Activated T-cell treated with anti-CD3 and anti-CD28 coated beads, Interleukin-2, amount 50 U/mL, for 4 hours (primary cell): ENCODE measurements at regions not wholly inside any gene's neighbourhood (a gene's known extent, or its start where the extent isn't known, plus 50 kb on each side); places are given as distances from the start of the nearest gene placed in this dataset.
"Not testable (repeated sequence)": the region's sequence is repeated elsewhere in the genome, so short reads cannot be mapped to it uniquely, and the experiment has no call there.

ENCODE experiments used
- ATAC-seq, 2 donors: fragments of 200-7000 bp; cut with Tn5 transposase; one replicate each; pipeline ENCODE4 v1.10.0; 2021
- DNase-seq: peaks from one replicate; pipeline ENCODE4 v3.0.0-alpha.2; 2020
- H3K27me3 Mint-ChIP-seq: one replicate; pipeline ENCODE4 v1.8.0; 2021; ENCODE audit warnings: low read depth, mixed read lengths
- H3K36me3 Mint-ChIP-seq: one replicate; pipeline ENCODE4 v1.8.0; 2022; ENCODE audit warnings: mixed read lengths; ENCODE audit not compliant: insufficient read depth
- H3K4me1 Mint-ChIP-seq: one replicate; pipeline ENCODE4 v1.8.0; 2021; ENCODE audit warnings: low read depth, mixed read lengths
- H3K4me3 Mint-ChIP-seq: one replicate; pipeline ENCODE4 v1.8.0; 2021; ENCODE audit warnings: mild to moderate bottlenecking, moderate library complexity, mixed read lengths
- H3K9me3 Mint-ChIP-seq: one replicate; pipeline ENCODE4 v1.8.0; 2021; ENCODE audit warnings: mixed read lengths

- DNase-seq (no peak), ATAC-seq (peak in 1 of 2 donors; percentile 14)
- peaks cover 26% of the 10 kb centered on the region for H3K27me3 Mint-ChIP-seq
- H3K4me3 Mint-ChIP-seq: no peak overlapping the region
- H3K36me3 Mint-ChIP-seq: no peaks in the 10 kb centered on the region
- no peaks in the 10 kb centered on the region for H3K4me1 Mint-ChIP-seq
- H3K9me3 Mint-ChIP-seq: no peaks in the 10 kb centered on the region
These were observed 383.2 kb upstream of the CCL2 start for GRCh38 chr17:33871720-33872540.

GRCh38 chr17:33873201-33873617 is 381.9 kb upstream of the CCL2 start:
- no peak for DNase-seq

GRCh38 chr17:33874617-33875060 is 380.4 kb upstream of the CCL2 start:
- DNase-seq: no peak
- Mint-ChIP-seq H3K27me3 (peaks cover 28% of the 10 kb centered on the region), H3K9me3 (no peaks in the 10 kb centered on the region), H3K4me3 (no peak overlapping the region), H3K36me3 (no peaks in the 10 kb centered on the region), H3K4me1 (no peaks in the 10 kb centered on the region)
- no peak for ATAC-seq

More at GRCh38 chr17:33873201-33873617, 381.9 kb upstream of the CCL2 start:
- Mint-ChIP-seq H3K36me3 (no peaks in the 10 kb centered on the region), H3K9me3 (no peaks in the 10 kb centered on the region), H3K27me3 (peaks cover 30% of the 10 kb centered on the region), H3K4me3 (no peak overlapping the region), H3K4me1 (no peaks in the 10 kb centered on the region)
- ATAC-seq: no peak

GRCh38 chr17:33875973-33876372 is 379.1 kb upstream of the CCL2 start:
- H3K36me3 Mint-ChIP-seq: no peaks in the 10 kb centered on the region
- no peak for DNase-seq
- ATAC-seq: no peak
- no peak overlapping the region for H3K4me3 Mint-ChIP-seq
- peaks cover 26% of the 10 kb centered on the region for H3K27me3 Mint-ChIP-seq
- H3K4me1 Mint-ChIP-seq: no peaks in the 10 kb centered on the region
- H3K9me3 Mint-ChIP-seq: no peaks in the 10 kb centered on the region

GRCh38 chr17:33882273-33882672 is 372.8 kb upstream of the CCL2 start:
- not testable (repeated sequence) for H3K9me3 Mint-ChIP-seq, H3K4me3 Mint-ChIP-seq, H3K36me3 Mint-ChIP-seq, ATAC-seq, H3K27me3 Mint-ChIP-seq, H3K4me1 Mint-ChIP-seq, DNase-seq

GRCh38 chr17:33882677-33883076 is 372.4 kb upstream of the CCL2 start:
- H3K9me3 Mint-ChIP-seq, H3K4me1 Mint-ChIP-seq, H3K36me3 Mint-ChIP-seq, H3K4me3 Mint-ChIP-seq, DNase-seq, H3K27me3 Mint-ChIP-seq, ATAC-seq: not testable (repeated sequence)

- ATAC-seq: no peak
- peaks cover 3% of the 10 kb centered on the region for H3K9me3 Mint-ChIP-seq
- no peak overlapping the region for H3K4me3 Mint-ChIP-seq
- no peak for DNase-seq
- peaks cover 4% of the 10 kb centered on the region for H3K27me3 Mint-ChIP-seq
- no peaks in the 10 kb centered on the region for H3K36me3 Mint-ChIP-seq
- no peaks in the 10 kb centered on the region for H3K4me1 Mint-ChIP-seq
These were observed 366.6 kb upstream of the CCL2 start for GRCh38 chr17:33888455-33888854.

GRCh38 chr17:33889040-33889439 is 366.0 kb upstream of the CCL2 start:
- ATAC-seq (no peak), DNase-seq (no peak)
- no peaks in the 10 kb centered on the region for H3K36me3 Mint-ChIP-seq
- H3K9me3 Mint-ChIP-seq: no peaks in the 10 kb centered on the region
- peaks cover 4% of the 10 kb centered on the region for H3K27me3 Mint-ChIP-seq
- no peak overlapping the region for H3K4me3 Mint-ChIP-seq
- H3K4me1 Mint-ChIP-seq: no peaks in the 10 kb centered on the region

- Mint-ChIP-seq H3K4me1 (no peaks in the 10 kb centered on the region), H3K4me3 (no peak overlapping the region), H3K27me3 (peaks cover 4% of the 10 kb centered on the region), H3K9me3 (no peaks in the 10 kb centered on the region), H3K36me3 (no peaks in the 10 kb centered on the region)
- no peak for ATAC-seq
- no peak for DNase-seq
These were observed 365.3 kb upstream of the CCL2 start for GRCh38 chr17:33889766-33890165.

- H3K36me3 Mint-ChIP-seq: no peaks in the 10 kb centered on the region
- no peak overlapping the region for H3K4me3 Mint-ChIP-seq
- DNase-seq (no peak), ATAC-seq (no peak)
- no peaks in the 10 kb centered on the region for H3K9me3 Mint-ChIP-seq
- H3K4me1 Mint-ChIP-seq: no peaks in the 10 kb centered on the region
- peaks cover 6% of the 10 kb centered on the region for H3K27me3 Mint-ChIP-seq
These were observed 362.1 kb upstream of the CCL2 start for GRCh38 chr17:33892717-33893591.

- H3K36me3 Mint-ChIP-seq: no peaks in the 10 kb centered on the region
- H3K27me3 Mint-ChIP-seq: peaks cover 6% of the 10 kb centered on the region
- no peak for DNase-seq
- no peak overlapping the region for H3K4me3 Mint-ChIP-seq
- ATAC-seq: no peak
- no peaks in the 10 kb centered on the region for H3K9me3 Mint-ChIP-seq
- no peaks in the 10 kb centered on the region for H3K4me1 Mint-ChIP-seq
These were observed 359.6 kb upstream of the CCL2 start for GRCh38 chr17:33895491-33895890.

- ATAC-seq (no peak), DNase-seq (no peak)
- Mint-ChIP-seq H3K9me3 (no peaks in the 10 kb centered on the region), H3K27me3 (peaks cover 9% of the 10 kb centered on the region), H3K36me3 (no peaks in the 10 kb centered on the region), H3K4me3 (no peak overlapping the region), H3K4me1 (no peaks in the 10 kb centered on the region)
These were observed 358.8 kb upstream of the CCL2 start for GRCh38 chr17:33896263-33896662.

GRCh38 chr17:33901085-33901484 is 354.0 kb upstream of the CCL2 start:
- no peaks in the 10 kb centered on the region for H3K9me3 Mint-ChIP-seq
- H3K4me3 Mint-ChIP-seq: no peak overlapping the region
- DNase-seq: no peak
- H3K4me1 Mint-ChIP-seq: no peaks in the 10 kb centered on the region
- ATAC-seq: no peak
- no peaks in the 10 kb centered on the region for H3K36me3 Mint-ChIP-seq
- H3K27me3 Mint-ChIP-seq: peaks cover 14% of the 10 kb centered on the region

- Mint-ChIP-seq H3K36me3 (no peaks in the 10 kb centered on the region), H3K4me1 (no peaks in the 10 kb centered on the region), H3K4me3 (no peak overlapping the region), H3K9me3 (no peaks in the 10 kb centered on the region), H3K27me3 (peaks cover 8% of the 10 kb centered on the region)
- no peak for DNase-seq
- no peak for ATAC-seq
These were observed 352.1 kb upstream of the CCL2 start for GRCh38 chr17:33902901-33903449.
